Nucleus accumbens (tissue), 56 donors: ENCODE measurements at regions not wholly inside any gene's neighbourhood (a gene's known extent, or its start where the extent isn't known, plus 50 kb on each side); places are given as distances from the start of the nearest gene placed in this dataset.

ENCODE experiments used
- DNase-seq, 56 donors: peaks; one replicate each; lab custom pipeline; 2025; lab: John Stamatoyannopoulos, UW

- no peak for DNase-seq
These were observed 327.5 kb upstream of the RTL1 start for GRCh38 chr14:101230851-101231550.

GRCh38 chr14:101231828-101232227 lies 328.3 kb upstream of the RTL1 start:
- DNase-seq, result no peak

- DNase-seq, result no peak
These were observed 328.8 kb upstream of the DIO3 start for GRCh38 chr14:101232340-101233020.

GRCh38 chr14:101233021-101233366 lies 328.3 kb upstream of the DIO3 start:
- no peak for DNase-seq

- DNase-seq, result no peak
These were observed 327.9 kb upstream of the DIO3 start for GRCh38 chr14:101233391-101233790.

GRCh38 chr14:101233808-101234207 lies 327.5 kb upstream of the DIO3 start:
- DNase-seq, result no peak

GRCh38 chr14:101234244-101234937 lies 326.9 kb upstream of the DIO3 start:
- no peak for DNase-seq

GRCh38 chr14:101234999-101235334 lies 326.3 kb upstream of the DIO3 start:
- no peak for DNase-seq

- peak in 34 of 56 donors; percentile 4 to 72 (median 21) for DNase-seq
These were observed 325.8 kb upstream of the DIO3 start for GRCh38 chr14:101235335-101236103.

- DNase-seq, result no peak
These were observed 324.6 kb upstream of the DIO3 start for GRCh38 chr14:101236496-101237251.

- DNase-seq, result no peak
These were observed 324.1 kb upstream of the DIO3 start for GRCh38 chr14:101237252-101237616.

GRCh38 chr14:101239065-101239464 lies 322.2 kb upstream of the DIO3 start:
- no peak for DNase-seq

- no peak for DNase-seq
These were observed 320.1 kb upstream of the DIO3 start for GRCh38 chr14:101241147-101241546.

GRCh38 chr14:101241807-101242278 lies 319.5 kb upstream of the DIO3 start:
- DNase-seq, result no peak

- DNase-seq, result no peak
These were observed 318.6 kb upstream of the DIO3 start for GRCh38 chr14:101242442-101243385.

- no peak for DNase-seq
These were observed 317.5 kb upstream of the DIO3 start for GRCh38 chr14:101243587-101244338.

- no peak for DNase-seq
These were observed 314.1 kb upstream of the DIO3 start for GRCh38 chr14:101246894-101247841.
